K562 (cell line): ENCODE measurements at regions not wholly inside any gene's neighbourhood (a gene's known extent, or its start where the extent isn't known, plus 50 kb on each side); places are given as distances from the start of the nearest gene placed in this dataset.

ENCODE experiments used
- ATAC-seq: fragments of 200-7000 bp; cut with Tn5 transposase; 3 replicates; pipeline ENCODE4 v1.9.1; 2020; ENCODE audit warnings: moderate library complexity
- BruUV-seq: library from RNA; stranded (reverse); fragments of 400-500 nt; replicated peaks from 2 replicates; lab custom pipeline; 2021; lab: Mats Ljungman, UMichigan
- CTCF ChIA-PET: fragments of 300-600 bp; formaldehyde crosslinking; extraction: SDS; loops from one replicate; lab custom pipeline; 2021; ENCODE audit warnings: low intra/inter-chr PET ratio; lab: Yijun Ruan, JAX
- POLR2A ChIA-PET: fragments of 300-600, 350-650 bp; sonication (Branson Sonifier 250); formaldehyde crosslinking; extraction: SDS; loops from one replicate; lab custom pipeline; 2021; ENCODE audit warnings: antibody characterized with exemption, inconsistent platforms; lab: Yijun Ruan, JAX
- DNase-seq, 4 experiments: peaks; one replicate each; pipeline versions ENCODE4 v3.0.0 to v3.0.0-alpha.2; 2011 to 2018; ENCODE audit warnings: low spot score in 3 of 4, mixed read lengths in 3 of 4; ENCODE audit errors: extremely low read depth in 1 of 4
- FAIRE-seq: peaks from 2 replicates; lab custom pipeline; 2011; peaks lifted over from hg19 to GRCh38; lab: Jason Lieb, UNC
- H2AFZ ChIP-seq: 2 replicates; pipeline ENCODE4 v1.6.0; 2011; ENCODE audit warnings: low read depth, low read length, control low read depth, inconsistent platforms
- H3K27ac ChIP-seq: fragments of 200-600 bp; 3 replicates; pipeline ENCODE4 v1.8.0; 2011; ENCODE audit warnings: low read depth, mild to moderate bottlenecking, control low read depth, inconsistent platforms, low read length, moderate library complexity, mixed read lengths; ENCODE audit errors: extremely low read depth
- H3K27me3 ChIP-seq, 2 experiments: fragments of 300-600 bp in 1 of 2; 2 replicates in 1 of 2; 3 replicates in 1 of 2; pipeline versions ENCODE4 v1.6.0 to v1.8.0; 2011; ENCODE audit warnings: inconsistent platforms in 2 of 2, low read length in 2 of 2, mild to moderate bottlenecking in 1 of 2, mixed read lengths in 1 of 2, moderate library complexity in 1 of 2; ENCODE audit not compliant: control insufficient read depth in 2 of 2, insufficient read depth in 2 of 2
- H3K36me3 ChIP-seq: fragments of 300-600 bp; 3 replicates; pipeline ENCODE4 v1.8.0; 2011; ENCODE audit warnings: mild to moderate bottlenecking, low read length, inconsistent platforms; ENCODE audit not compliant: control insufficient read depth, insufficient read depth
- H3K4me1 ChIP-seq, 2 experiments: fragments of 200-600 bp in 1 of 2; replicated peaks in 1 of 2; 2 replicates in 1 of 2; 3 replicates in 1 of 2; pipeline versions ENCODE4 v1.5.1 to v1.8.0; 2011; ENCODE audit warnings: inconsistent platforms in 2 of 2, low read length in 2 of 2, mild to moderate bottlenecking in 1 of 2, mixed read lengths in 1 of 2, moderate library complexity in 1 of 2; ENCODE audit not compliant: control insufficient read depth in 2 of 2, insufficient read depth in 2 of 2
- H3K4me2 ChIP-seq: 2 replicates; pipeline ENCODE4 v1.6.1; 2011; ENCODE audit warnings: low read length, control low read depth, inconsistent platforms, mixed read lengths; ENCODE audit not compliant: insufficient read depth
- H3K4me3 ChIP-seq: fragments of 200-600 bp; sonication (generic), shearing (Covaris generic); 2 replicates; pipeline ENCODE4 v1.5.1; 2016; ENCODE audit warnings: control low read depth, inconsistent platforms
- H3K79me2 ChIP-seq: fragments of 200-600 bp; 3 replicates; pipeline ENCODE4 v1.8.0; 2011; ENCODE audit warnings: low read length, inconsistent platforms; ENCODE audit not compliant: control insufficient read depth, insufficient read depth
- H3K9ac ChIP-seq, 2 experiments: 2 replicates each; pipeline versions ENCODE4 v1.6.0 to v1.6.1; 2011; ENCODE audit warnings: low read depth in 2 of 2, low read length in 2 of 2, control low read depth in 1 of 2, inconsistent platforms in 1 of 2, mild to moderate bottlenecking in 1 of 2, mixed read lengths in 1 of 2; ENCODE audit not compliant: insufficient read depth in 1 of 2
- H3K9me1 ChIP-seq: one replicate; pipeline ENCODE4 v1.6.0; 2011; ENCODE audit warnings: inconsistent platforms, mild to moderate bottlenecking, low read length, moderate library complexity; ENCODE audit not compliant: control insufficient read depth, insufficient read depth
- H3K9me3 ChIP-seq: replicated peaks from 2 replicates; pipeline ENCODE4 v1.5.1; 2011; ENCODE audit warnings: low read depth, low read length, inconsistent platforms; ENCODE audit not compliant: control insufficient read depth, insufficient read depth
- H4K20me1 ChIP-seq: replicated peaks from 2 replicates; pipeline ENCODE4 v1.6.1; 2011; ENCODE audit warnings: low read length, inconsistent platforms, mixed read lengths; ENCODE audit not compliant: control insufficient read depth, insufficient read depth
- CBX8 ChIP-seq: fragments of 200-600 bp; sonication (generic); IDR thresholded peaks from 2 replicates; pipeline ENCODE4 v1.6.1; 2012; ENCODE audit warnings: borderline replicate concordance, mixed run types, low read depth, mild to moderate bottlenecking, moderate library complexity, mixed read lengths, low read length, control low read depth, inconsistent platforms; ENCODE audit not compliant: poor library complexity, severe bottlenecking; ENCODE audit errors: extremely low read depth
- E4F1 ChIP-seq: fragments of 250-450 bp; sonication (Bioruptor Pico); IDR thresholded peaks from 2 replicates; pipeline ENCODE4 v1.5.0; 2021; ENCODE audit warnings: mild to moderate bottlenecking, borderline replicate concordance
- ETS2 ChIP-seq: IDR thresholded peaks from 2 replicates; pipeline ENCODE4 v1.6.1; 2016; ENCODE audit warnings: borderline replicate concordance, missing genetic modification characterization, mild to moderate bottlenecking, moderate library complexity, missing compliant biosample characterization; ENCODE audit not compliant: poor library complexity, severe bottlenecking
- RERE ChIP-seq: sonication (generic); formaldehyde crosslinking; IDR thresholded peaks from 2 replicates; pipeline ENCODE4 v1.8.0; 2023; ENCODE audit warnings: missing genetic modification reagents, mild to moderate bottlenecking, borderline replicate concordance
- SIX5 ChIP-seq, 2 experiments: IDR thresholded peaks; 2 replicates each; pipeline ENCODE4 v1.6.1; 2011; ENCODE audit warnings: low read length in 2 of 2, borderline replicate concordance in 1 of 2, low read depth in 1 of 2, mild to moderate bottlenecking in 1 of 2, moderate library complexity in 1 of 2; ENCODE audit not compliant: insufficient read depth in 1 of 2
- SLC30A9 ChIP-seq: fragments of 250-450 bp; sonication (Bioruptor Pico); IDR thresholded peaks from 2 replicates; pipeline ENCODE4 v1.8.0; 2022; ENCODE audit warnings: mild to moderate bottlenecking, moderate library complexity
- THAP7 ChIP-seq: fragments of 250-450 bp; sonication (Bioruptor Pico); IDR thresholded peaks from 2 replicates; pipeline ENCODE4 v1.5.0; 2021
- ZNF253 ChIP-seq: fragments of 250-450 bp; sonication (Bioruptor Pico); conservative IDR thresholded peaks from 2 replicates; pipeline ENCODE4 v1.6.1; 2021; ENCODE audit warnings: mild to moderate bottlenecking
- ZNF277 ChIP-seq: fragments of 250-450 bp; sonication (Bioruptor Pico); IDR thresholded peaks from 2 replicates; pipeline ENCODE4 v1.8.0; 2022; ENCODE audit warnings: inconsistent platforms, mild to moderate bottlenecking, moderate library complexity, borderline replicate concordance
- ZSCAN32 ChIP-seq: fragments of 450-650 bp; formaldehyde crosslinking; IDR thresholded peaks from 2 replicates; pipeline ENCODE4 v1.4.0; 2020; ENCODE audit warnings: mild to moderate bottlenecking, moderate library complexity
- WGBS: fragments of 100-300 bp; shearing (Covaris generic); methylation state at CpG from one replicate; pipeline ENCODE4 v1.1.6; 2016; ENCODE audit warnings: low coverage, mixed read lengths; ENCODE audit not compliant: insufficient coverage; ENCODE audit errors: missing lambda C conversion rate; 5-methylcytosine and 5-hydroxymethylcytosine counted together
- in situ Hi-C: fragments of 300-500 bp; cut with MboI; formaldehyde crosslinking; loops from 4 replicates; pipeline ENCODE4 v1.15.0; 2018; ENCODE audit warnings: inconsistent platforms, mixed read lengths
- intact Hi-C: fragments of 100-400 bp; cut with micrococcal nuclease; formaldehyde crosslinking; loops from 2 replicates; pipeline ENCODE4 v1.14.2; 2022

- no peaks in the 10 kb centered on the region for H3K79me2 ChIP-seq
- H3K4me1 ChIP-seq = no peaks in the 10 kb centered on the region
- DNase-seq (no peak), FAIRE-seq (no peak), ATAC-seq (no peak)
- H3K36me3 ChIP-seq = no peaks in the 10 kb centered on the region
- no peaks in the 10 kb centered on the region for H4K20me1 ChIP-seq
- no peak overlapping the region for H2AFZ ChIP-seq
- no peak overlapping the region for H3K4me3 ChIP-seq
- H3K9ac ChIP-seq = no peak overlapping the region
- ChIA-PET CTCF (no interaction called here), POLR2A (no interaction called here)
- no peak overlapping the region for H3K27ac ChIP-seq
- 0 out of 5 replicates have a peak, but pooled peaks cover 0 to 4% of the 10 kb centered on the region in 2 experiments for H3K27me3 ChIP-seq
- intact Hi-C loops = no loop called here
- H3K4me2 ChIP-seq = no peak overlapping the region
- H3K9me1 ChIP-seq = no peaks in the 10 kb centered on the region
- no TSS peak for BruUV-seq
- WGBS = 0% methylated on average over 2 of the region's 2 CpGs
- in situ Hi-C loops = no loop called here
- no peaks in the 10 kb centered on the region for H3K9me3 ChIP-seq
- TF ChIP-seq SLC30A9 (no peak), RERE (CRISPR knock-in tag) (no peak), SIX5 (IDR thresholded peaks at IDR 0.05; ENCODE audit: borderline replicate concordance in 1 of 2, insufficient read depth in 1 of 2, low read depth in 1 of 2, low read length in 2 of 2) (no peak), E4F1 (CRISPR knock-in tag) (no peak), ZNF253 (CRISPR knock-in tag) (no peak), THAP7 (CRISPR knock-in tag) (no peak), ZSCAN32 (CRISPR knock-in tag) (no peak), ZNF277 (no peak), CBX8 (no peak), ETS2 (tag) (no peak)
Measured at GRCh38 chr4:26136615-26137014, 184.2 kb upstream of the RBPJ start.
